GM18511 (cell line): ENCODE measurements at regions not wholly inside any gene's neighbourhood (a gene's known extent, or its start where the extent isn't known, plus 50 kb on each side); places are given as distances from the start of the nearest gene placed in this dataset.

Source experiments
- ATAC-seq: cut with Tn5 transposase; IDR thresholded peaks from one replicate; pipeline ENCODE4 v1.9.1; 2021; ENCODE audit warnings: mild to moderate bottlenecking, moderate library complexity; ENCODE audit not compliant: unreplicated experiment

DNA sequence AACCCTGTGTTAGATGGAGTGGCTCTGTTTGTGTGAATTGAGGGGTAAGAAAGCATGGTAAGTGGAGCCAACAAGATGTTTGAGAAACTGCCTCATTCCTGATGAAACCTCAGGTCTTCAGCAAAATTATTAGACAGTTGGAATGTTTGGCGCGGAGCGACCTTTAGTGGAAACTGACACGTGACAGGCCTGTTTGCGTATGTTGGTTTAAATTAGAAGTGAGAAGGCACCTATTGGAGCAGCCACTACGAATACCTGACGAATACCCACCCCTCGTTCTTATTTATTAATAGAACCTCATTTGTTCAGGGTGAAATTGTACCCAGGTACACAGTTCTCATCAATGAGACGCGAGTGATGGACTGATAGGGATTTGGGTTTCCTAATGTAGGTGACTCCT lies 63.2 kb upstream of the MIR17HG start:
- no peak for ATAC-seq

DNA sequence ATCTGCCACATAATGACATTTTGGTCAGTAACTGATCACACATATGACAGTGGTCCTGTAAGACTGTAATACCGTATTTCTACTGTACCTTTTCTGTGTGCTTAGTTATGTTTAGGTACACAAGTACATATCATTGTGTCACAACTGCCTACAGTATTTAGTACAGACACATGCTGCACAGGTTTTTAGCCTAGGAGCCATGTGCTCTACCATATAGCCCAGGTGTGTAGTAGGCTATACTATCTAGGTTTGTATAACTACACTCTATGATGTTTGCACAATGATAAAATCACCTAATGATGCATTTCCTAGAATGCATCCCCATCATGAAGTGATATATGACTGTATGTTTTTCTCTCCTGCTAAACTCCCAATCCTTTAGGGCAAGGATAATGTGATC lies 61.2 kb upstream of the MIR17HG start:
- no peak for ATAC-seq

DNA sequence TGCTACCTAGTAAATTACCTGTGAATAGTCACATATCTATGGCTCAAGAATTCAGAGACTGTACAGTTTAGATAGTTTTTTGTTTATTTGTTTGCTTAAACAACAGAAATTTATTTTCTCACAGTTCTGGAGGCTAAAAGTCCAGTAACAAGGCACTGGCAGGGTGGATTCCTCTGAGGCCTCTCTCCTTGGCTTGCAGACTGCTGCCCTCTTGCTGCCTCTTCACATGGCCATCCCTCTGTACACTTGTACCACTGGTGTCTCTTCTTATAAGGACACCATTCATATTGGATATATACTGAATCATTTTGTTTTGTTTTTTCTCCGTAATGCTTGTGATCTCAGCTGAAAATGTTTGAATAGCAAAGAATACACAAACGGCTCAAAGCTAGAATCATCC lies 56.4 kb upstream of the MIR17HG start:
- no peak for ATAC-seq

DNA sequence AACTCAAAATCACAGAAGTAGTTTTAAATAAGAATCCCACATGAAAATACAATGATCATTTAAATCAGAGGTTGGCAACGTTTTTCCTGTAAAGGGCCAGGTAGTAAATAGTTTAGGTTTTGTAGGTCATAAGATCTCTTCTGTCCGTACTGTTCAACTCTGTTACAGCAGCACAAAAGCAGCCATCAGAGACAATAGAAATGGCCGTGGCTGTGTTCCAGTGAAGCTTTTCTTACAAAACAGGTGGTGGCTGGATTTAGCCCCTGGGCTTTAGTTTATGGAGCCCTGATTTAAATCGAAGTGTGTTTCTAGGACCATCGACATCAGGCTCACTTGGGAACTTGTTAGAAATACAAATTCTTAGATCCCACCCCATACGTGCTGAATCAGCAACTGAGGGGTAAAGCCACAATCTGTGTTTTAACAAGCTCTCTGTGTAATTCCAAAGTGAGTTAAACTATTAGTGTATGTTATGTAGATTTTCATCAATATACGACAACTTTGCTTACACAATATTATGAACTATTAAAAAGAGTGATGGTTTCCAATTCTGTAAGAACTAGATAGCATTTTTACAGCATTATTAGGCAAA lies 54.8 kb upstream of the MIR17HG start:
- ATAC-seq = no peak

- no peak for ATAC-seq
These were observed 51.6 kb upstream of the MIR17HG start for GRCh38 chr13:91295712-91296410.

DNA sequence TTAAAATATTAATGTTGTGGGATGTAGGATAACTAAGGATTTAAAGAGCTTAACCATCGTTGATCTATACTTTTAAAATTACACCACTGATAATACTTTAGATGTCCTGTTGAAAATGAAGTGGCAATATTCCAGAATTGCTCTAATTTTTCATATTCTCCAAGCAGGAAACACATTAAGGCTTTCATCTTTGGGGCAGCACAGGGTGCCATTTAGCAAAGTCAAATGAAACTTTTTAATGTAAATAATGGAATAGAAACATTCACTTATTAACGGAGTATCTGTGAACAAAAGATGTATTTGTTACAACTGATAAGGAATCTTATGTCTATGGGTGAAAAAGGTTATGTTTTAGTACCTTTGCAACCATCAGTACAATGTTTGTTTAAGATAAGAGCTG lies 50.0 kb upstream of the MIR17HG start:
- ATAC-seq = no peak
